ENCODE measurements at regions not wholly inside any gene's neighbourhood (a gene's known extent, or its start where the extent isn't known, plus 50 kb on each side); places are given as distances from the start of the nearest gene placed in this dataset.
"Not testable (repeated sequence)": the region's sequence is repeated elsewhere in the genome, so short reads cannot be mapped to it uniquely, and the experiment has no call there.

DNA sequence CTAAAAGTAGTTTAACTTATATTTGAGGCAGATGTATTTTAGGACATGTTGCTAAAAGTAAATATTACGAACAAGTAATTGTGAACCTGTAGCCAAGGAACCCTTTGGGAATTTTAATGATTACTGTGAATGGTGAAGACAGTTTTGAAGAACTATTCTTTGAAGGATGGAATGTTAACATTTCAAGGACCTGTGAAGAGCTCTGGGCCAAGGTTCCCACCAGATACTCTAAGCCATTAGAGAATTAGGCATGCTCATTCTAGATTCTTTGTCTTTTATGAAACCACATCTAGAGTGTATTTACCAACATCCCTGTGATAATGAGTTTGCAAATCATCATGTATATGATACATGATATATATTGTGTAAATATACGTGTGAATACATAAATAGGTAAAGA lies 99.8 kb downstream of the SEPTIN7 start:
- no peaks in the 10 kb centered on the region for H3K4me1 ChIP-seq
- TF ChIP-seq, protein P1, sequence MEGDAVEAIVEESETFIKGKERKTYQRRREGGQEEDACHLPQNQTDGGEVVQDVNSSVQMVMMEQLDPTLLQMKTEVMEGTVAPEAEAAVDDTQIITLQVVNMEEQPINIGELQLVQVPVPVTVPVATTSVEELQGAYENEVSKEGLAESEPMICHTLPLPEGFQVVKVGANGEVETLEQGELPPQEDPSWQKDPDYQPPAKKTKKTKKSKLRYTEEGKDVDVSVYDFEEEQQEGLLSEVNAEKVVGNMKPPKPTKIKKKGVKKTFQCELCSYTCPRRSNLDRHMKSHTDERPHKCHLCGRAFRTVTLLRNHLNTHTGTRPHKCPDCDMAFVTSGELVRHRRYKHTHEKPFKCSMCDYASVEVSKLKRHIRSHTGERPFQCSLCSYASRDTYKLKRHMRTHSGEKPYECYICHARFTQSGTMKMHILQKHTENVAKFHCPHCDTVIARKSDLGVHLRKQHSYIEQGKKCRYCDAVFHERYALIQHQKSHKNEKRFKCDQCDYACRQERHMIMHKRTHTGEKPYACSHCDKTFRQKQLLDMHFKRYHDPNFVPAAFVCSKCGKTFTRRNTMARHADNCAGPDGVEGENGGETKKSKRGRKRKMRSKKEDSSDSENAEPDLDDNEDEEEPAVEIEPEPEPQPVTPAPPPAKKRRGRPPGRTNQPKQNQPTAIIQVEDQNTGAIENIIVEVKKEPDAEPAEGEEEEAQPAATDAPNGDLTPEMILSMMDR (IDR thresholded peaks at IDR 0.05): no peak
- H3K27ac ChIP-seq: no peak overlapping the region
- no peaks in the 10 kb centered on the region for H3K27me3 ChIP-seq
- H3K4me3 ChIP-seq: no peak overlapping the region
- intact Hi-C loops (cut with DNase I): no loop called here
- DNase-seq: no peak
- no peak overlapping the region for H3K9ac ChIP-seq (ENCODE audit: low read depth in 2 of 2, low read length in 2 of 2)
- no peaks in the 10 kb centered on the region for H3K9me3 ChIP-seq
- no peaks in the 10 kb centered on the region for H3K36me3 ChIP-seq

DNA sequence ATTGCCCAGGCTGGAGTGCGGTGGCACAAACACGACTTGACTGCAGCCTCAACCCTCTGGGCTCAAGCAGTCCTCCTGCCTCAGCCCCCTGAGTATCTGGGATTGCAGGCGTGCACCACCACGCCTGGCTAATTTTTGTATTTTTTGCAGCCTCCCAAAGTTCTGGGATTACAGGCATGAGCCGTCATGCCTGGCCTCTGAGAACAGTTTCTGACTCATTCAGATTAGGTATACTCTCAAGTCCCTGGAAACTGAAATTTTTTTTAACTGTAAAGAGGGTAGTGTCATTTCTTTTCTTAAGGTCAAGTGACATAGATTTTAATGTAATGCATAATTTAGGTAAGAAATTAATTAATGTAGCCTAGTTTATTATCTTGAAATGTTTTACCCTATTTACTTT lies 104.7 kb downstream of the SEPTIN7 start:
- TF ChIP-seq, protein P1 (IDR thresholded peaks at IDR 0.05): no peak
- Histone ChIP-seq H3K36me3 (no peaks in the 10 kb centered on the region), H3K9ac (ENCODE audit: low read depth in 2 of 2, low read length in 2 of 2) (no peak overlapping the region), H3K27ac (no peak overlapping the region), H3K4me1 (no peaks in the 10 kb centered on the region), H3K9me3 (no peaks in the 10 kb centered on the region), H3K4me3 (no peak overlapping the region), H3K27me3 (no peaks in the 10 kb centered on the region)
- no peak for DNase-seq
- intact Hi-C loops (cut with DNase I): loop anchor here (5.0 kb wide), 1 partner anchor 103 kb away; the partner anchor contains the start of gene SEPTIN7

DNA sequence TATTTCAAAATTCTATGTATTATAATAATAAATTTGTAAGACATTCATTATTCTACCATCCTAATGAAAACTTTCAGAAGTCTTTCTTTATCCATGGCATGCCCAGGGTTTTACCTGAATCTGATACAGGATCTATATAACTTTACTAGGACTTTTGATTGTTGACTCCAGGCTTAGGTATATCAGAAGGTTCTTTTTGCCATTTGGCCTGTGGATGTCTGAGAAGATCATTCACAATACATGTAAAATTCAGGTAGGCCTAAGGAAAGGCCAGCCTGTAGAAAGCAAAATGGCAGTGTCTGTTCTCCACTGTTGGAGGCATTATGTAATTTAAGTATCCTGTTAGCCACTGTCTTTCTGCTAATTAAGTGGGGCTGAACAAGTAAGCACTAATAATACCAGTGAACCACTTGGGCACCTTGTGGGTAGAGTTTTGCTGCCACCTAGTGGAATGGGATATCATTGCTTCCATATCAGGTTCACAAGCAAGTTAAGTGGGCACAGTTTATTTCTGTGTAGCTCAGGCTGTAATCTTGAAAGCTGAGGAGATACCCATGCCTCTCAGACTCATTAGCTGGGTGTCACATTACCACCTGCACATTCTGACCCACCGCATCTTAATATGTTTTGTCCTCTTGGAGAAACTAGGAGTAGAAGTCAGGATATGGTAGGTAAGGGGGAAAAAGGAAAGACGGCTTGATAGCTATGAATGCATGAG lies 105.5 kb downstream of the SEPTIN7 start:
- DNase-seq: peak; percentile 69
- Histone ChIP-seq H3K4me3 (no peak overlapping the region), H3K4me1 (no peaks in the 10 kb centered on the region), H3K27ac (no peak overlapping the region), H3K36me3 (no peaks in the 10 kb centered on the region), H3K9me3 (no peaks in the 10 kb centered on the region), H3K27me3 (no peaks in the 10 kb centered on the region), H3K9ac (ENCODE audit: low read depth in 2 of 2, low read length in 2 of 2) (no peak overlapping the region)
- intact Hi-C loops (cut with DNase I): loop anchor here (2.0 to 5.0 kb wide), 2 partner anchors 104 to 198 kb away; partner anchors contain the start of gene SEPTIN7
- TF ChIP-seq, protein P1 (IDR thresholded peaks at IDR 0.05): peak; percentile 89

DNA sequence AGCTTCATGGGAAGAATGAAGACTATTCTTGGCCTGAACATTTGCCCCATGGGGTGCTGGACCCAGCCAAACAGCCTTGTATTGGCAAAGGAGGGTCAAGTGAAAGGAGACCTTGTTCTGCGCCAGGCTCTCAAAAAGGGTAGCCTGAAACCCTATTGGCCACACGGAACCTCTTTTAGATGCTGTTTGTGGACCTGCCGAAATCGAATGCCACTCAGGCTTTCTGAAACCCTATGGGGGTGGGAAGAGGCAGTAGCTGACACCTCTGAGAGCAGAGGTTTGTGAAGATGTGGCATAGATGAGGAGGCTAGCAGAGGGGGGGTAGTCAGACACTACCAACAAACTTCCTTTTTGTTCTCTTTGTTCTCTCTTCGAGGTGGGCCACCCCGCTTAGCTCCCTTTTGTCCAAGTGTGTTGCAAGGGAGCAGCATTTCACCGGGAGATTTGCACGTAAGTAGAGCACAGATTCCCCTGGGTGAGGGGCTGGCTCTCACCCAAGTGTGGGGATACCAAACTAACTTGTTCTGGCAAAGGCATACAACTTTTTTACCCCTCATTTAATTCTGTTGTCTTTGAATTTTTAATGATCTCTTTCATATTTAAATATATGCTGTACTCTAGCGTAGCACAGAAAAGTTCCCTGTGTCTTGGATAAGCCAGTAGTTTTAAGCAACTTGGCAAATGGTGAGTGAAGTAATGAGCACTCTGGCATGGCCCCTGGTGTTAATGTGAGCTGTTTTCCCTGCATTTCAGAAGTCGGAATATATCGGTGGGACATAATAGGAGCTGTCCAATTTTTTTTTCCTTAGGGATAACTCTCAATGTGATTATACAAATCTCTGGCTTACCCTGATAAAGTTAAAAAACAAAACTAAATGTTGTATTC lies 107.7 kb downstream of the SEPTIN7 start:
- no peak overlapping the region for H3K27ac ChIP-seq

DNA sequence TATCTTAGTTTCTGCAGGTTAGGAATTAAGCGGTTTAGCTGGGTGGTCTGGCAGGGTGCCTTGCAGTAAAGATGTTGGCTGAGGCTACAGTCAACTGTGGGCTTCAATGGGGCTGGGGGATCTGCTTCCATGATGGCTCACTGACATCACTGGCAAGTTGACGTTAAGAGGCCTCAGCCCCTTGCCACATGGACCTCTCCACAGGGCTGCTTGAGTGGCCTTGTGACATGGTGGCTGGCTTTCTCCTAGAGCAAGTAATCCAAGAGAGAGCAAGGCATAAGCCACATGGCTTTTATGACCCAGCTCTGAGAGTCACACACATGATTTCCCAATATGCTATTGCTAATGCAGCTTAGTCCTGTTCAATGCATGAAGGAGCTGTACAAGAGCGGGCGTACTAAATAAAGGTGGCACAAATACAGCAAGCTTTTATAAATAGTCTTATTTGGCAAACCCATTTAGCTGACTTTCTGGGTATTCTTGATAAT lies 109.1 kb downstream of the SEPTIN7 start:
- TF ChIP-seq, protein P1 (IDR thresholded peaks at IDR 0.05): no peak
- Histone ChIP-seq H3K27me3 (no peaks in the 10 kb centered on the region), H3K27ac (no peak overlapping the region), H3K9ac (ENCODE audit: low read depth in 2 of 2, low read length in 2 of 2) (no peak overlapping the region), H3K36me3 (no peaks in the 10 kb centered on the region), H3K4me1 (no peaks in the 10 kb centered on the region), H3K4me3 (no peak overlapping the region), H3K9me3 (no peaks in the 10 kb centered on the region)
- no peak for DNase-seq
- intact Hi-C loops (cut with DNase I): loop anchor here (5.0 kb wide), 1 partner anchor 108 kb away; the partner anchor contains the start of gene SEPTIN7

More for the DNA sequence above, 107.7 kb downstream of the SEPTIN7 start:
- no peak for DNase-seq
- TF ChIP-seq, protein P1 (IDR thresholded peaks at IDR 0.05): no peak
- intact Hi-C loops (cut with DNase I): loop anchor here (5.0 kb wide), 1 partner anchor 106 kb away; the partner anchor contains the start of gene SEPTIN7
- H3K36me3 ChIP-seq: no peaks in the 10 kb centered on the region
- H3K9ac ChIP-seq (ENCODE audit: low read depth in 2 of 2, low read length in 2 of 2): no peak overlapping the region
- no peaks in the 10 kb centered on the region for H3K9me3 ChIP-seq
- H3K4me1 ChIP-seq: no peaks in the 10 kb centered on the region
- no peak overlapping the region for H3K4me3 ChIP-seq
- no peaks in the 10 kb centered on the region for H3K27me3 ChIP-seq

DNA sequence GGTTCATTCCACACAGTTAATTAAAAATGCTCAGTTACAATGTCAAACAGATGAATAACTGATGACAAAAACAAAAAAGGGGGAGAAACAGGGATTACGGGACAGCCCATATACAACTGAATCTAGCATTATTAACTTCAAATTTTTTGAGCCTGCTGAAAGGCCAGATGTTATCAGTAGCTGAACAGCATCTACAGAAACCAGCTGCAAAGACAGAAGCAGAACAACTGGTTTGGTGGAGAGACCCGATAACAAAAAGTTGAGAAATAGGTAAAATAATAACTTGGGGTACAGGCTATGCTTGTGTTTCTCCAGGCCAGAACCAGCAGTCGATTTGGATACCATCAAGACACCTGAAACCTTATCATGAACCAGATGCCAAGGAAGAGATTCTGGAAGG lies 109.8 kb downstream of the SEPTIN7 start:
- intact Hi-C loops (cut with DNase I): not testable (repeated sequence)

DNA sequence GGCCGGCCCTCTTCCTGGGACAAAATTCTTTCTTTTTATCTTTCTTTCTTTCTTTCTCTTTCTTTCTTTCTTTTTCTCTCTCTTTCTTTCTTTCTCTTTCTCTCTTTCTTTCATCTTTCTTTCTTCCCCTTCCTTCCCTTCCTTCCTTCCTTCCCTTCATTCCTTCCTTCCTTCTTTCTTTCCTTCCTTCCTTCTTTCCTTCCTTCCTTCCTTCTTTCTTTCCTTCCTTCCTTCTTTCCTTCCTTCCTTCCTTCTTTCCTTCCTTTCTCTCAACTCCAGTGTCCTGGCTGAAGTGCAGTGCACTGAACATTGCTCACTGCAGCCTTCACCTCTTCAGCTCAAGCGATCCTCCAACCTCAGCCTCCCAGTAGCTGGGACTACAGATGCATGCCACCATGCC lies 112.5 kb downstream of the SEPTIN7 start:
- H3K36me3 ChIP-seq; intact Hi-C loops (cut with DNase I); H3K9ac ChIP-seq (ENCODE audit: low read depth in 2 of 2, low read length in 2 of 2); H3K4me1 ChIP-seq; H3K27ac ChIP-seq; H3K4me3 ChIP-seq; DNase-seq; H3K9me3 ChIP-seq; H3K27me3 ChIP-seq: not testable (repeated sequence)

More for the DNA sequence above, 109.8 kb downstream of the SEPTIN7 start:
- not testable (repeated sequence) for H3K27me3 ChIP-seq; H3K9me3 ChIP-seq; DNase-seq; H3K36me3 ChIP-seq; H3K9ac ChIP-seq (ENCODE audit: low read depth in 2 of 2, low read length in 2 of 2); H3K27ac ChIP-seq; H3K4me3 ChIP-seq; H3K4me1 ChIP-seq

DNA sequence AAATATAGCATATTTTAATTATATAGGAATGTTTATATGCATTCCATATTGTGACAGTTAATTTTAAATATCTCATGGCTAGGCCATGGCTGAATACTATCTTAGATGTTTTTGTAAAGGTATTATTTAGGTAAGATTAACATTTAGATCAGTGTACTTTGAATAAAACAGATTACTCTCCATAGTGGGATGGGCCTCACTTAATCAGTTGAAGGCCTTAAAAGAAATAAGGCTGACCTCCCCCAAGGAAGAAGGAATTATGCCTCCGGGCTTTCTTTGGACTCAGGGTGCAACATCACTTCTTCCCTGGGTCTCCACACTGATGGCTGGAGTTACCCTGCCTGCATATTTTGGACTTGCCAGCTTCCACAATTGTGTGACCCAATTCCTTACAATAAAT lies 113.4 kb downstream of the SEPTIN7 start:
- H3K4me1 ChIP-seq; H3K36me3 ChIP-seq; H3K4me3 ChIP-seq; intact Hi-C loops (cut with DNase I); H3K27me3 ChIP-seq; DNase-seq; H3K27ac ChIP-seq; H3K9ac ChIP-seq (ENCODE audit: low read depth in 2 of 2, low read length in 2 of 2); H3K9me3 ChIP-seq: not testable (repeated sequence)
